T-helper 2 cell (primary cell): ENCODE measurements at regions not wholly inside any gene's neighbourhood (a gene's known extent, or its start where the extent isn't known, plus 50 kb on each side); places are given as distances from the start of the nearest gene placed in this dataset.
A peak's percentile ranks its signal among the peaks of the same experiment; 100 is the strongest.
"Not testable (repeated sequence)": the region's sequence is repeated elsewhere in the genome, so short reads cannot be mapped to it uniquely, and the experiment has no call there.

Source experiments
- DNase-seq, 5 experiments: peaks; one replicate each; pipeline versions ENCODE4 v3.0.0 to v3.0.0-alpha.2; 2012 to 2022

DNA sequence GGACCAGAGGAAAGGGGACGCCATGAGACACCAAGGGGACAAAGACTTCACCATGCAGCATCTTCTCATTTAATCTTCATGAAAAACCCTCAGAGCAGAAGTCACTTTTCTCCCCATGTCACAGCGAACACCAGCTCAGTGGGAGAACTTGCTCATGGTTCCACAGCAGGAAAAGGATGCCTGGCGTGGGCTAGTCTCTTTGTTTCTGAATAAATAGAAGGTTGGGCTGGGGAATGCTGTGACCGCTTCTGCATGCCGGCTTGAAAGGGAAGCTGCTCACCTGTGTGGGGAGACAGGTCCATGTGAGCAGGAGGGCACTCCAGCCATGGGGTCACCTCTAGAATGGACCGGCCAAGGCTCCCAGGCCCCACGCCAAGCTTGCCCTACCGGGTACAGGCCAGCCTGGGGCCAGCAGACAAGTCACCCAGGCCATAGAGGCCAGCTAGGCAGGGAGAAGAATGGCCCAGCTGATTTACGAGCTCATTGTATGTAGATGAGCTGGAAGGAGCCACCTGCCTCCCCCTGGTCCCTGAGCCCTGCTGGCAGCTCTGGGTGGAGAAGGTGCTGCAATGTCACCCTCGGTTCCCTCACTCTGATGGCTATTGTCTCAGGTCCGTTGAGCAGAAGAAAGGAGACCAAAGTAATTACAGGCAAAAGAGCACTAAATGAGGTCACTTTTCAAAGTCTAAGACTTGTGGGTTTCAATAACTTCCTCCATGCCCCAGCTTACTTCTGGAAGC, 82.0 kb upstream of the PDZD8 start:
- no peak for DNase-seq

DNA sequence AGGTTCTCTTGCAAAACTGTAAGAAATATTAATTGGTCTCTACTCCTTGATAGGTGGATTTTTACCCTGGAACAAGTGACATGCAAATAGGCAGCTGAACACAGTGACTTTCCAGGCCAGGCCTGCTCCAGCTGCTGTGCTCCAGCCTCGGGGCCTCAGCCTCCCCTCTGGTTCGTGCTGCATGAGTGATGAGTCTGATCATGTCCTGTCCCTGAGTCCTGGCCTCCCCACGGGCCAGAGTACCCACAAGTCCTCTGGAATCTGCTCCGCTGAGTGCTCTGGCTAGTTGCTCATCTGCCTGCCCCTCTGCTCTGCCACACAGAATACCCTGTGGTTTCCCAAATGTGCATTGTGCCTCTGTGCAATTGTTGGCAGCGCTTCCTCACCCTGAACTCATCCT, 80.1 kb upstream of the PDZD8 start:
- DNase-seq, result no peak

DNA sequence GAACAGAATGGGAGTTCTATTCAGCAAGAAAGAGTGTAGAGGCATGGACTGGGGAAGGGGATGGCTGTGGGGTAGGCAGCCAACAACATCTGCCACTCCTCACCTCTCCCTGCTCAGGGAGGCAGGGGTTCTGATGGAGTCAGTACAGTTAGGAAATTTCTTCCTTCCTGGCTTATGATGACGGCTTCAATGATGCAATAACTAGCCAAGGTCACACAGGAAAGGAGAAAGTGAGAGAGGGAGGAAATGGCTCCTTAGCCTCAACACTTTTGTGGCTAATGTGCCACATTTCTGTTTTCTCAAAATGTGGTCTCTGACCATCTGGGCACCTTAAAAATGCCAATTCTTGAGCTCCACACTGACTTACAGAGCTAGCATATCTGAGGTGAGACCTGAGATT, 79.3 kb upstream of the PDZD8 start:
- no peak for DNase-seq

DNA sequence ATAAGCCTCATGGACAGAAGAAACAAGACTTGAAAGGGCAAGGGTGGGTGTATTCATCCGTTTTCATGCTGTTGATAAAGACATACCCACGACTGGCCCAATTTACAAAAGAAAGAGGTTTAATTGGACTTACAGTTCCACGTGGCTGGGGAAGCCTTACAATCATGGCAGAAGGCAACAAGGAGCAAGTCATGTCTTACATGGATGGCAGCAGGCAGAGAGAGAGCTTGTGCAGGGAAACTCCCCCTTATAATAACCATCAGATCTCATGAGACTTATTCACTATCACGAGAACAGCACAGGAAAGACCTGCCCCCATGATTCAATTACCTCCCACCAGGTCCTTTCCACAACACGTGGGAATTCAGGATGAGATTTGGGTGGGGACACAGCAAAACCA, 78.2 kb upstream of the PDZD8 start:
- DNase-seq, result not testable (repeated sequence)

DNA sequence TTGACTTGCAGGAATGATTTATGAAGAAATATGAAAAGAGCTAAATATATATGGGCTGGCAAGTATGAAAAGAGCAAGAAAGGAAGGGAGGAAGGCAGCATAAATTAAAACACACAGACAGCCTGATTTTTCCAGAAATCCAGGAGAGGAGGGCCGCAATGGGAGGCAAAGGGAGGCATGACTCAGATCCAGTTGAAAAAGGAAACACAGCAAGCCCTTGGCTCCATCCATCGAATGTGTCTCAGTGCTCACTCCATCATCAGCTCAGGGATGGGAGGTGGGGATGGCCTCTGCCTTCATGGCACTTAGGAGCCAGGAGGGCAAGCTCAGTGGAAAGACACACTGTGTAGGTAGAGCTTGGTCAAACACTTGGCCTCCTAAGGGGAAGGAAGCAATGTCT, 75.7 kb upstream of the PDZD8 start:
- DNase-seq, result no peak

DNA sequence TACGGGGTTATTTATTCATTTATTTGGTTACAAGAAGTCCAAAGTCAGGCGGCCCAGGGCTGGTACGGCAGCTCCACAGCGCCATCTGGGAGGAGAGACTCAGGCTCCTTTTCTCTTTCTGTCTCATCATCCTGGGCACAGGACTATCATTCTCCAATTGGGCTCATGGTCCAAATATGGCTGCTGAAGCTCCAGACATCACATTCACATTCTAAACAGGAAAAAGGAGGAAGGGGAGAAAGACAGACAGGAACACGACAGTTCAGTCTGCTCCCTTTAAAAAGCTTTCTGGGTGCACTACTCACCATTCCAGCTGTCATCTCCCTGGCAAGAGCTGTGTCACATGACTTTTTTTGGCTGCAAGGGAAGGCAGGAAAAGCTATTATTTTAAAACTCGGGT, 74.4 kb upstream of the PDZD8 start:
- DNase-seq, result no peak

DNA sequence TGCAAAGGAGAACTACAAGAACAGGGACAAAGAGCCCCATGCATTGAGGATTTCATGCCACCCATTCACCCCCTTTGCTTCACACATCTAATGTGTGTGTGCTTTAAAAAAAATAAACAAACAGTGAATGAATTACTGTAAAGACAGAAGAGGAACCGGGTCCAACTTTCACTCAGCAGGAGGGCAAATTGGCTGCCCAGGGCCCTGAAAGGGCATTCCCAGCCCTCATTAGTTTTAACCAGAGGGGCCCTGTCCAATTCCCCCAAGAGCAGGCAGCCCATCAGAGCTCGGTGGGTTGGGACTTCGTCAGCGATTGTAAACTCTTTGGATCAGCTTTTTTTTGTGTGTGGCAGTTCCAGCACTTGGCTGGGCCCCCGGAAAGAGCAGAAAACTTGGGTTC, 73.6 kb upstream of the PDZD8 start:
- no peak for DNase-seq

DNA sequence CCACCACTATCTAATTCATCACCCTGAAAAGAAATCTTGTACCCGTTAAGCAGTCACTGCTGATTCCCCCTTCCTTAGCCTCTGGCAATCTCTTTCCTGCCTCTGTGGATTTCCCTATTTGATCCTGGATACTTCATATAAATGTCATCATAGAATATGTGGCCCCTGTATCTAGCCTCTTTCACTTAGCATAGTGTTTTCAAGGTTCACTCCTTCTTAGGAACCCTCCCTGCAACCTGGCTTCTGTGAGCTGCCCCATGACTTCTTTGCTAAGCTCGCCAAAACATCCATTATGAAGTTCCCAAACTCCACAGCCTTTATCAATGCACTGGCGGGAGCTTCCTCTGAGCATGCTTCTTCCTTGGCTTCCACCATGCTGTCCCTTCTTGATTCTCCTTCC, 70.8 kb upstream of the PDZD8 start:
- no peak for DNase-seq

DNA sequence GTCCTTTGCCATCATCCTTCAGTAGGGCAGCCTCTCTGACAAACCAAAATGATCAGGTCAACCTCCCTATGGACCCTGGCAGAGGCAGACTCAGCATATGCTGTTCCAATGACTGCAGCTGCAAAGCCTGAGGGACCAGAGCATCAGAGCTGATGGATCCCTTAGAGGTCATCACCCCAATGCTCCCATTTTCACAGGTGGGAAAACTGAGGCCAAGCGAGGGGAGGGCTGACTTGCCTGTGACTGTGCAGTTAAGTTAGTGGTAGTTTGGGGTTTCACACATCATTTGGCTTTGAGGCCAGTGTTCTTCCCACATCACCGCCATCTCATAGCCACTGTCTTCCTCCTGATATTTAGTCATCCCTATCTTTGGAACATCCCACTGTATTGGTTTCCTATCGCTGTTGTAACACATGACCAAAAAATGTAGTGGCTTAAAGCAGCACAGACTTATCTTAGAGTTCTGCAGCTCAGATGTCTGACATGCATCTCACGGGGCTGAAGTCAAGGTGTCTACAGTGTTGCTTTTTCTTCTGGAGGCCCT, 69.3 kb upstream of the PDZD8 start:
- no peak for DNase-seq

DNA sequence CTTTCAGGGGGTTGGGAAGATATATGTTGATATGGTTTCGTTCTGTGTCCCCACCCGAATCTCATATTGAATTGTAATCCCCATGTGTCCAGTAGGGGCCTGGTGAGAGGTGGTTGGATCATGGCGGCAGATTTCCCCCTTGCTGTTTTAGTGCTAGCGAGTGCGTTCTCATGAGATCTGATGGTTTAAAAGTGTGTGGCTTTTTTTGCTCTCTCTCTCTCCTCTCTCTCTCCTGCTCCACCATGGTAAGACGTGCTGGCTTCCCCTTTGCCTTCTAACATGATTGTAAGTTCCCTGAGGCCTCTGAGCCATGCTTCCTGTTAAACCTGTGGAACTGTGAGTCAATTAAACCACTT, 68.4 kb upstream of the PDZD8 start:
- no peak for DNase-seq

DNA sequence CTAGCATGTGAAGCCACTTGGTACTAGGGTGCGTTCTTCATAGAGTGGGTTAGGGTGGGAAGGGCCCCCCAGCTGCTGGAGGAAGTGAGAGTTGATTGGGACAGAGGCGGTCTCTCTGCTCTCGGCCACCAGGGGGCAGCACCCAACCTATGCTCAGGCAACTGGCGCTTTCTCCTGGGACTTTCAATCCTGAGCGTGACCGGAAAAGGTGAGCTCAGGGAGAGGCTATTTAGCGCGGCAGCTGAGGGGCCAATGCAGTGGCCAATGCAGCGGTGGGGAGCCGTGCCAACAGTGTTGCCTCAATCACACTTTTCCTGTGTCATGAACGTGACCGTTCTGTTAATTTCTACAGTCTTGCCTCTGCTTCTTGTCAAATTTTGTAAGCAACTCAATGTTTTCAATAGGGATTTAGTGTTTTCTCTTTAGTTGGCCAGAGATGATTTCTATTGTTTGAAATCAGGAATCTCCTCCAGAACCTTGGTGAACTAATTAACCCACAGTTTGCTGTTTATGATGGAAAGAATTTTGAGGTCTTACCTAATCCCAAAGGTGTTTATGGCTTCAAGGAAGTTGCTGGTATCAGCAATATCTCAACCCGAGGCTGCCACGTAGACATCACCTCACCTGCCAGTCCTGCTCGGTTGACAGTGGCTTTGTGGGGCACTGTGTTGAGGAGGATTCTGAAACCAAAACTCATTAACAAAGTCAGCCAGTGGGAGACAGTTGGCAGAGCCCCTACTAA, 67.9 kb upstream of the PDZD8 start:
- peak; percentile 8 to 27 (median 19) for DNase-seq

DNA sequence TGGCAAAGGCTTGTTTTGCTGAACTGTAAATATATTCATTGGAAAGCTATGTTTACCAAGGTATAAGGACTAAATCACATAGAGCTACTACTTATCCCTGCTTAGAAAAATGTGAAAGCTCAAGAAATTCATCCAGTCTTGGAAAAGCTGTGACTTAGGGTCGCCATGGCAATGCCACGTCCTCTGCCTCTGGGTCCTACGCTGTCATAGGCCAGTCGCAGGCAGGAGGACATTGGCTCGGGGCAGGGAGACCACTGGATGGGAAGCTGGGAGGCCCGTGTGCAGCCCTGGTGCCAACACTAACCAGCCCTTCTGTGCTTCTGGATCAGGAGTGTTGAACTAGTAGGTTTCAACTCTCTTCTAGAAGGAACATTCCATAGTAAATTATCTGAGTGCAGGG, 67.3 kb upstream of the PDZD8 start:
- DNase-seq, result no peak

DNA sequence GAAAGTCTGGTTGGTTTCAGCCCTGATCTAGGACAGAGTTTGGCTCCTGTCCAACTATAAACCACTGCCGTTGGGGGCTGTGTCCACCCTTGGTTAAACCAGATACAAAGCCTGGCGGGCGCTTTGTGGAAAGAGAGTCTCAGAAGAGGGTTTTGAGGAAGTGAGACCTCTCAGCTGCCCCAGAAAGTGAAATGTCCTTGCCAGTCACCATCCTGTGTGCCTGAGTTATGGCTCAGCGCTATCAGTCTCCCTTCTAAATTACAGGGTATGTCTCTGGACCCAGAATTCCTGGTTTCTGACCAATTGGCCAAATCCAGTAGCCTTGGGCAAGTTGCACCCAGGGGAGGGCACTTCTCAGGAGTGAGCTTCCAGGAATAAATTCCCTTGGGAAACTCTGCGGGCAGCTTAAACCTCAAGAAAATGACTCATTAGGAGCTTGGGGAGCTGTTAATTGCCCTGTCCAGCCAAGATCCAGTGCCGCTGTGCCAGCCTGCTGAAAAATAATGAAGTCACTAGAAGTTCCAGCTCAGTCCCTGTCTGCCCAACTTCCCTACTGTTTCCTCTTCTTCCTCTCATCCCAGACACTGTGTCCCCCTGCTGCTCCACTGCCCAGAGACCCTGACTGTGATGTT, 66.7 kb upstream of the PDZD8 start:
- DNase-seq, result no peak

DNA sequence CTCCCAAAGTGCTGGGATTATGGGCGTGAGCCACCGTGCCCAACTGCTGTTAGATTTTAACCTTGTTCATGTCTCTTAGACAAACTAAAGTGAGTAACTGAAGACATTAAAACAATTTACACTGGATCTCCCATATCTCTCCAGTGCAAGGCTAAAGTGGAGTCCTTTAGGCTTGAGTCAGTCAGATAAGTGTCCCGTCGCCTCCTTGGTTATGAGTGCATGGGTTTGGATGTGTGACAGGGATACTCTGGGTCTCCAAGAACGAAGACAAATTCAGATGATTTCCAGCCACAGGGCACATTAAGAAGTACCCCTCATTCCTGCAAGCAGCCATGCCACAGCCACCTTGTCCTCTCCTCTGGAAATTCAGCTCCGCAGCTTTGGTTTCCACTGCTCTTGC, 66.1 kb upstream of the PDZD8 start:
- no peak for DNase-seq

DNA sequence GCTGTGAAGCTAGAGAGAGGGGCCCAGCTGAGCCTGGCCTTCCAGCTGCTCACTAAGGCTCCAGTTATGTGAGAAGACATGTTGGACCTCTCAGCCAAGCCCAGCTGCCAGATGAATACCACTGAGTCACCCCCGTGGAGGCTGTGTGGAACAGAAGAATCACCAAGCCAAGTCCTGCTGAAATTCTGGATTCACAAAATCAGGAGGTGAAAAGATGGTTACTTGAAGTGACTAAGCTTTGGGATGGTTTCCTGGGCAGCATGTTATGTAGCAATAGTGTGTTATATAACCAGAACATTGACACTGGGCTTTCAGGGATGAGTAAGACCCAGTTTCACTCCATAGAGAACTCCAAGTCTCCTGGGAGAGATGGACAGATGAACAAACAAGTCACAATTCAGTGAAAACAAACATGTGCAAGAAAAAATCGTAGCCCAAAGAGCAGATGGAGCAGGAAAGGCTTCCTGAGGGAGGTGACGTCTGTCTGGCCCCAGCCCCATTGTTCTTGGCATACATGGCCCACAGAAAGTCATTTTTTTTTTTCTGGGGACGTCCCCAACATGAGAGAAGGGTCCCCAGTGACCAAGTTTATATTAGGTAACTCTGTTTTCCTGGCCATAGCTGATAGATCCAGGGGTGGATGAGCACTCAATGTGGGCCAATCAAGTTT, 64.1 kb upstream of the PDZD8 start:
- no peak for DNase-seq

DNA sequence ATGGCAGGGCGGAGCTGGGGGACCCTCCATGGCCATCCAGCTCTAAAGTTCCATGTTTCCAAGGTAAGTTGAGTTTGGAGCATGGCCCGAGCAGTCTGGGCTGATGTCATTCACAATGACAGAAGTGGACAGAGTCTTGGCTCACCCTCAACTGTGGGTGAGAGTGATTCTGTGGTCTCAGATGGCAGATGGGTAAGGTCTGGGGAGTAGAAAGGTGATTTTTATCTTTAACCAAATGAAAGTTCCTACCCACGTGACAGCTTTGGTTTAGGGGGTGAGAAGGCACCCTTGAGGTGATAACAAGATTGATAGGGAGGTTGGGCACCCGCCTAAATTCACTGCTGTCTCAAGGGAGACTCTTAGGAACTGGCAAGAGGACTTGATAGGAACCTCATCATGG, 57.6 kb upstream of the PDZD8 start:
- peak in 1 of 5 experiments; percentile 17 for DNase-seq

DNA sequence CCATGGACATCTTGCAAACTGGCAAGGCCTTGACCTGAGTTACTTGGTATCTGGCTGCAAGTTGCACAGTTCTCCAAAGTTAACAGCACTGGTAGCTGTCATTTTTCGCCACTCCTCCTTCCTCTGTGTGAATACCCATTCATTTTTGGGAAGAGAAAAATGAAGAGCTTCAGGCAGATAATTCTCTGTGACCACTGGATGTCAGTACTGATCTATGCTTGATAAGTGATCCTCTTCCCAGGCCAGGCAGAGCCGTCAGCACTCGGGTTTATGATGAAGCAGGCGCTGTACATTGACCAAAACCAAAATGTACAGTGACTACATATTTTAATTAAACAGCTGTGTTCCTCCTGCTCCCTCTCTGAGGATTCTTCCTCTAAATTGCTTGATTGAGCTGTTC, 55.9 kb upstream of the PDZD8 start:
- DNase-seq, result no peak

DNA sequence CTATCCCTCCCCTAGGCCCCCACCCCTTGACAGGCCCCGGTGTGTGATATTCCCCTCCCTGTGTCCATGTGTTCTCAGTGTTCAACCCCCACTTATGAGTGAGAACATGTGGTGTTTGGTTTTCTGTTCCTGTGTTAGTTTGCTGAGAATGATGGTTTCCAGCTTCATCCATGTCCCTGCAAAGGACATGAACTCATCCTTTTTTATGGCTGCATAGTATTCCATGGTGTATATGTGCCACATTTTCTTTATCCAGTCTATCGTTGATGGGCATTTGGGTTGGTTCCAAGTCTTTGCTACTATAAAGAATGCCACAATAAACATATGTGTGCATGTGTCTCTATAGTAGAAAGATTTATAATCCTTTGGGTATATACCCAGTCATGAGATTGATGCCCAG, 55.3 kb upstream of the PDZD8 start:
- DNase-seq, result not testable (repeated sequence)

DNA sequence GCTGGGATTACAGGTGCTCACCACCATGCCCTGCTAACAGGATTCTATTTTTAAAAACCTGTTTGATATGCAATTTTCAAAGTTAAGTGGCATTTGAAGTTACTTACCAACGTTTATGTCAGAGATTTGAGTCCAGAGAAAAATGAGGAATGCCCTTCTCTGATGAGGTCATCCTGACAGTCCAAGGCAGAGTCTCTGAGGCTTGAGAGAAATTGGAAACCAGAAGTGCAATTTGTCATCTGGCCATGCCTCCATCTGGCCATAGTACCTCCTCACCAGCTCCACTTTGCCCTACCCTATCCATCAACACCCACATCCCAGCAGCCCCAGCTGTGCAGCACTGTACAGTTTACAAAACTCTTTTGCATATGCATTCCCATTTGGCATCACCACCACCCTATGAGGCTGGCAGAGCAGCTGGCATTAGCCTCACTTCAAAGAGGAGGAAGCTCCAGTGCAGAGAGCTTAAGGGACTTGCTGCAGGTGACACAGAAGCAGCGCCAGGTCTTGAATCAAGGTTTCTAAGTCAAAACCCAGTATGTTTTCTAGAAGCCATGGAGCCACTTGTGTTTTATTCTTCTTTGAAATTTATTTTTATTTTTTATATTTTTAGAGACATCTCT, 54.5 kb upstream of the PDZD8 start:
- DNase-seq, result no peak

DNA sequence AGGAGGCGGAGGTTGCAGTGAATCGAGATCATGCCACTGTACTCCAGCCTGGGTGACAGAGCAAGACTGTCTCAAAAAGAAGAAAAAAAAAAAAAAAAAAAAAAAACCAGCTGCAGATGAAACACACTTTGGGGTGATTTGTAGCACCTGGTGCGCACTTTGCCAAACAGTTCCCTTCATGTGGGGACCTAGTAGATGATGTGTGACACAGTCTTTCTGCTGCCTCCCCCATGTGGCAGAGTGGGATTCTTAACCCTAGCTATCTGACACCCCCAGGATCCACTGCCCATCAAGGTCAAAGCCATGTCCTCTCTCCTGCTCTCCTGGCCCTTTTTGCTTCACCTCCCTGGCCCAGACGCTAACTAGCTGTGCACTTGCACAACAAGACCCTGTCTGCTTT, 52.1 kb upstream of the PDZD8 start:
- no peak for DNase-seq

DNA sequence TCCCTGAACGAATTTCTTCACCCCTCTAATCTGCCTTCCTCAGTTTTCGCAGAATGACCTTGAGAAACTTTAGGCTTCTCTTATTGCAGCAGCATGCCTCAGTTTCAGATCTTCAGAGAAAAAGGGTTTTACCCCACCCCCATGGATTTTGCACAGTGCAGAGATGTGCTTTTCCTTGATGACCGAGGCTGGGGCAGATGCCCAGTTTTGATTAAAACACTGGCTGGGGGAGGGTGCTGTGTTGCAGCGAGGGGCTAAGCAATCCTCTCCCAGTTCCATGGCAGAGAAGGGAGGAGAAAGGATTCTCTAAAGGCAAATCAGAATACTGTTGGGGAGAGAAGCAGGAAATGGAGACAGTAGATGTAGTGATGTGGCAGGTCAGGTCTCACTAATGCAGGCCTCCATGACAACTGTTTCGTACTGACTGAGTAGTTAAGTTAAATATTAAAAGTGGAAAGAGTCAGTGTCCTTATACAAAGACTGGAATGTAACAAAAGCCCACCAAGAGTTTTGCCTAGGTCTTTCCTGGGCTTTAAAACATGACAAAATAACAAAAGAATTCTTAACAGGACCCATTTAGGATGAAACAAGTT, 50.8 kb upstream of the PDZD8 start:
- DNase-seq, result no peak

DNA sequence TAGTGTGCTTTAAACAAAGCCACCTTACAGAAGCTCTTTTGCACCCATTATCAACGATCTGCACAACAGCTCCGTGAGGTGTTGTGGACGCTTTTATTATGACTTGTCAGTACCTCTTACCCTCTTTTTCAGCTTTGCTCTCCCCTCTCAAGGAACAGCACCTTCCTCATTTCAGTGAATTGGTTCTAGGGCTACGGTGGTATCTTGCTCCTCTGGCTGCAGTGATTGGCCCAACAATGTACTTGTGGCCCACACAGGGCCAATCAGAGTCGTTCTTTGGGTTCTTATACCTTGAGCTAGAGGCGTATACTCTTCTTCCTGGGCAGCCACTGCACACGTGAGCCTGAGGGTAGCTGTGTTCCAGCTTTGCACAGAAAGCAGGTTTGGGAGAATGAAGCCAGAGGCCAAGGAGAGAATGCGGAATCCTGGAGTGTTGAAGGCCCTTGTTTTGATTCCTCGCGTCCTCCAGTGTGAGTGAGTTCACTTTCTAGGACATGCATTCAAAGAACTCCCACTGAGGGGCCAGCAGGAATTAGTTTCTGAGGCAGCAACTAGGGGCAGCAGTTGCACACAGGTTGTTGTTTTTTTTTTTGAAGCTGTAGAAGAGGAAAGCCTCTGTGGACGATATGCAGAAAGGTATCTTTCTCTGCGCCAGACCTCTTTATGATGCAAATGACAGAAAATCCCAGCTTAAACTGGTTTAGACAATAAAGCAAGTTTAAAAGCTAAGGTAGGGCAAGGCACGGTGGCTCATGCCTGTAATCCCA, 49.8 kb upstream of the PDZD8 start:
- no peak for DNase-seq
